Peyer's patch (tissue), 4 donors: ENCODE measurements at regions not wholly inside any gene's neighbourhood (a gene's known extent, or its start where the extent isn't known, plus 50 kb on each side); places are given as distances from the start of the nearest gene placed in this dataset.

Experiments used
- DNase-seq, 3 donors: peaks; one replicate each; pipeline ENCODE4 v3.0.0-alpha.2; 2017 to 2019
- H3K27ac ChIP-seq, 4 donors: fragments of 200-600 bp; sonication (generic); one replicate each; pipeline ENCODE4 v1.5.1; 2016 to 2019
- H3K27me3 ChIP-seq, 2 donors: fragments of 200-600 bp; sonication (generic); one replicate each; pipeline ENCODE4 v1.5.1; 2019
- H3K36me3 ChIP-seq, 3 donors: fragments of 200-600 bp; sonication (generic); one replicate each; pipeline ENCODE4 v1.5.1; 2016 to 2019
- H3K4me1 ChIP-seq, 4 donors: fragments of 200-600 bp; sonication (generic); one replicate each; pipeline ENCODE4 v1.5.1; 2016 to 2019
- H3K4me3 ChIP-seq, 4 donors: fragments of 200-600 bp; sonication (generic); 1 replicate in 3 of 4; 2 replicates in 1 of 4; pipeline ENCODE4 v1.5.1; 2016 to 2019; ENCODE audit warnings: mild to moderate bottlenecking in 1 of 4
- H3K9me3 ChIP-seq, 4 donors: fragments of 200-600 bp; sonication (generic); one replicate each; pipeline ENCODE4 v1.5.1; 2016 to 2019; ENCODE audit warnings: mild to moderate bottlenecking in 1 of 4
- POLR2A ChIP-seq, 2 donors: fragments of 450-650 bp; IDR thresholded peaks; one replicate each; pipeline ENCODE4 v1.5.1; 2017; ENCODE audit warnings: antibody characterized with exemption in 2 of 2, mild to moderate bottlenecking in 2 of 2, moderate library complexity in 2 of 2
- TF ChIP-seq, protein P1 (sequence below), 6 experiments: fragments of 450-650 bp in 4 of 6; fragments of 200-600 bp in 2 of 6; sonication (generic) in 1 of 6; IDR thresholded peaks; one replicate each; pipeline ENCODE4 v1.5.1; 2017 to 2019; ENCODE audit warnings: antibody characterized with exemption in 6 of 6, mild to moderate bottlenecking in 3 of 6, moderate library complexity in 1 of 6

DNA sequence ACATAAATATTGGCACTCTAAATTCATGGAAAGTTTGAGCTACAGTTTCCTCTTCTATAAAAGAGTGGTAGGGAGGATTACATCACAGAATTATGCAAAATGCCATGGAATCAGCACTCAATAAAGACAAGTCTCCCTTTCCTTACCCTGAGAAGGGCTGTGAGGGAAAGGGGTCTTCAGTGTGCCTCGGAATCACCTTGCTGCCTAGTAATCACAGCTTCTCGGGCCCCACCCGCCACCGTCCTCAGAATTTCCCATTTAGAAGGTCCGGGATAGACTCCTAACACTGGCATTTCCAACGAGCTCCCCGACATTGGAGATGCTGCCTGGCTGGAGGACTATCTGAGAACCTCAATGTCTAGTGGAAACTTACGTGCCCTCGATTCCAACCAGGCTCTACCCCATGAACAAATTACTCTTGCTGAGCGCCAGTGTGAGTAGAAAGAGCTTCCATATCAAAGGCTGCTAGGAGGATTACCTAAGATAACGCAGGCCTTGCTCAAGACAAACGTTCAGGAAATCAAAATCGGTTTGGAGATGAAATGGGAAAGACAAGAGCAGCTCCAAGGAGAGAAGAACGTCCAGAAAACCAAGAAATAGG is 92.1 kb upstream of the CHD2 start:
- Histone ChIP-seq H3K36me3 (no peaks in the 10 kb centered on the region), H3K4me1 (peaks cover 0 to 24% (median 5%) of the 10 kb centered on the region in 4 donors), H3K9me3 (no peaks in the 10 kb centered on the region), H3K4me3 (peak overlapping the region; percentile 54 to 67 (median 58)), H3K27ac (peak overlapping the region; percentile 96 to 98 (median 97)), H3K27me3 (no peaks in the 10 kb centered on the region)
- TF ChIP-seq, protein P1, sequence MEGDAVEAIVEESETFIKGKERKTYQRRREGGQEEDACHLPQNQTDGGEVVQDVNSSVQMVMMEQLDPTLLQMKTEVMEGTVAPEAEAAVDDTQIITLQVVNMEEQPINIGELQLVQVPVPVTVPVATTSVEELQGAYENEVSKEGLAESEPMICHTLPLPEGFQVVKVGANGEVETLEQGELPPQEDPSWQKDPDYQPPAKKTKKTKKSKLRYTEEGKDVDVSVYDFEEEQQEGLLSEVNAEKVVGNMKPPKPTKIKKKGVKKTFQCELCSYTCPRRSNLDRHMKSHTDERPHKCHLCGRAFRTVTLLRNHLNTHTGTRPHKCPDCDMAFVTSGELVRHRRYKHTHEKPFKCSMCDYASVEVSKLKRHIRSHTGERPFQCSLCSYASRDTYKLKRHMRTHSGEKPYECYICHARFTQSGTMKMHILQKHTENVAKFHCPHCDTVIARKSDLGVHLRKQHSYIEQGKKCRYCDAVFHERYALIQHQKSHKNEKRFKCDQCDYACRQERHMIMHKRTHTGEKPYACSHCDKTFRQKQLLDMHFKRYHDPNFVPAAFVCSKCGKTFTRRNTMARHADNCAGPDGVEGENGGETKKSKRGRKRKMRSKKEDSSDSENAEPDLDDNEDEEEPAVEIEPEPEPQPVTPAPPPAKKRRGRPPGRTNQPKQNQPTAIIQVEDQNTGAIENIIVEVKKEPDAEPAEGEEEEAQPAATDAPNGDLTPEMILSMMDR (IDR thresholded peaks at IDR 0.05) = no peak
- no peak for TF ChIP-seq POLR2A (IDR thresholded peaks at IDR 0.05)
- peak in 2 of 3 donors; percentile 21 to 60 for DNase-seq

DNA sequence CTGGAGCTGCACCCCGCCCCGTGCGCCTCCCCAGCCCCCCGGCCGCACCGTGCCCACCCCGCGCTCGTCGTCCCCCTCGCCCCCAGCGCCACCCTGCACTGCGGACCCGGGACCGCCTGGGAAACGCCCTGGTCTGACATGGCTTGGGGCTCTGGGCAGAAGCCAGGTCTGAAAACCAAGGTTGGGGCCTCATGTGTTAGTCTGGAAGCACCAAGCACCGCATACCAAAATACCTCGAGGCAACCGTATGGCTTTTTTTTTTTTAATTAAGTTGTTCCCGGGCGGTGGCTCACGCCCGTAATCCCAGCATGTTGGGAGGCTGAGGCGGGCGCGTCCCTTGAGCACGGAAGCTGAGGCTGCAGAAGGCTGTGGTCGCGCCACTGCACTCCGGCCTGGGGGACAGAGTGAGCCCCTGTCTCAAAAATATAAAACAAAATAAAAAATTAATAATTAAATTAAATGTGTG is 91.5 kb upstream of the CHD2 start:
- Histone ChIP-seq H3K4me3 (peak overlapping the region; percentile 54 to 67 (median 58)), H3K9me3 (no peaks in the 10 kb centered on the region), H3K36me3 (no peaks in the 10 kb centered on the region), H3K4me1 (peaks cover 0 to 24% (median 5%) of the 10 kb centered on the region in 4 donors), H3K27me3 (no peaks in the 10 kb centered on the region), H3K27ac (peak overlapping the region; percentile 96 to 98 (median 97))
- DNase-seq = no peak
- TF ChIP-seq, protein P1 (IDR thresholded peaks at IDR 0.05) = no peak
- TF ChIP-seq POLR2A (IDR thresholded peaks at IDR 0.05) = no peak

DNA sequence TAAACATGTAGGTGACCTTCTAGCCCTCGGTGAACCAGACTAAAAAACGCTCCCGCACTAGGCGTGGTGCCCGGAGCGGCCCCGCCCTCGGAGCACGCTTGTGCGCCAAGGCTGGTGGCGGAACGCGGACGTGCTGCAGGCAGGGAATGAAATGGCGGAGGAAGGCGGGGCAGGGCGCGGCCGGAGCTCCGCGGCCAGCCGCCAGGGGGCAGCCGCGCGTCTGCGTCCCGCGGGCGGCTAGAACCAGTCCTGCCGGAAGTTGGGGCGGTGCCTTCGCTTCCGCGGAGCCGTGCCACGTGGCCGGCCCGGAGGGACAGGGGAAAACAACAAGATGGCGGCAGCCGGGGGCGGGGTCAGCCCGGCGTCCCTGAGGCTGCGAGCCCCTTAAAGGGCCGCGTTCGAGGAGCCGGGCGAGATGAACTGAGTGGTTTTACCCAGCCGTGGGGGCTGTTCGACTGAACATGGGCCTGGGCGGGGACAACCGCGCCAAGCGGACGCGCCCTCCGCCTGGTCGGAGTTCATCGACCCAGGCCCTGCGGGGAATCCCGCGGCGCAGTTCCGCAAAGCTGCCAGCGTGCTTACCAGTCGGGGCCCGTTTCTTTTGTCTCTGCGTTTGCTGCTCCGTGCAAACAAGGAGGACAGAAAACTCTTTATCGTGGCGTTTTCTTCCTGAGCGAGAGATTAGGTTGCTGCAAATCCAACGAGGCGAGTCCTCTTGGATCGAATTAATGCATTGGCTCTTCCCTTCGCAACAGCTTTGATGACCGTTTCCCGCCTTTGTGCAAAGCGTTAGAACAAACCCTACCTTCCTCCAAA is 90.9 kb upstream of the CHD2 start:
- no peaks in the 10 kb centered on the region for H3K36me3 ChIP-seq
- TF ChIP-seq, protein P1 (IDR thresholded peaks at IDR 0.05) = peak; percentile 99 to 100 (median 100)
- TF ChIP-seq POLR2A (IDR thresholded peaks at IDR 0.05) = peak; percentile 43 to 63
- no peaks in the 10 kb centered on the region for H3K27me3 ChIP-seq
- peak overlapping the region; percentile 96 to 98 (median 97) for H3K27ac ChIP-seq
- no peaks in the 10 kb centered on the region for H3K9me3 ChIP-seq
- peaks cover 0 to 20% (median 5%) of the 10 kb centered on the region in 4 donors for H3K4me1 ChIP-seq
- peak overlapping the region; percentile 54 to 67 (median 58) for H3K4me3 ChIP-seq
- DNase-seq = peak; percentile 96 to 99 (median 99)

DNA sequence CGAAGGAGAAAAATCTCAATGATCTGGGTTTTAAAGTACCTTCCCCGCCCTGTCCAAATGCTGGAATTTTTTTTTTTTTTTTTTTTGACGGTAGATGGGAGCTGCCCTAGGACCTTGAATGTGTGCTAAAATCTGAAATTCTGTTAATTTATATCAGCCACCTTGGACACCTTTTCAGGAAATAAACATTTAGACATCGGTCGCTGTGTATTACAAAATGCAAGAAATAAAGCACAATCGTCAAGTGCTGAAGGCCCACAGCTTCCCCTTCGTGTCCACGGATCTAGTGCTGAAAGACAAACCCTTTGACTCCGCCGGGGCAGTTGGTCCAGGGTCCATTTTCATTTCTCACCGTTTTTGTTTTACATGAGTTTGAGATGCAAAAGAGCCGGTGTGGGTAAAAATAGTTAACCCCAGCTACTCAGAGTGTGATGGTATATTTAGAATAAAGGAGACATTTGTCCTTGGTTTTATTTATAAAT is 90.2 kb upstream of the CHD2 start:
- H3K4me1 ChIP-seq = peaks cover 0 to 16% (median 5%) of the 10 kb centered on the region in 4 donors
- H3K4me3 ChIP-seq = peak overlapping the region; percentile 54 to 67 (median 58)
- no peak for TF ChIP-seq POLR2A (IDR thresholded peaks at IDR 0.05)
- TF ChIP-seq, protein P1 (IDR thresholded peaks at IDR 0.05) = no peak
- H3K27me3 ChIP-seq = no peaks in the 10 kb centered on the region
- no peaks in the 10 kb centered on the region for H3K36me3 ChIP-seq
- peak overlapping the region; percentile 96 to 98 (median 97) for H3K27ac ChIP-seq
- DNase-seq = peak in 2 of 3 donors; percentile 56 to 79
- H3K9me3 ChIP-seq = no peaks in the 10 kb centered on the region

DNA sequence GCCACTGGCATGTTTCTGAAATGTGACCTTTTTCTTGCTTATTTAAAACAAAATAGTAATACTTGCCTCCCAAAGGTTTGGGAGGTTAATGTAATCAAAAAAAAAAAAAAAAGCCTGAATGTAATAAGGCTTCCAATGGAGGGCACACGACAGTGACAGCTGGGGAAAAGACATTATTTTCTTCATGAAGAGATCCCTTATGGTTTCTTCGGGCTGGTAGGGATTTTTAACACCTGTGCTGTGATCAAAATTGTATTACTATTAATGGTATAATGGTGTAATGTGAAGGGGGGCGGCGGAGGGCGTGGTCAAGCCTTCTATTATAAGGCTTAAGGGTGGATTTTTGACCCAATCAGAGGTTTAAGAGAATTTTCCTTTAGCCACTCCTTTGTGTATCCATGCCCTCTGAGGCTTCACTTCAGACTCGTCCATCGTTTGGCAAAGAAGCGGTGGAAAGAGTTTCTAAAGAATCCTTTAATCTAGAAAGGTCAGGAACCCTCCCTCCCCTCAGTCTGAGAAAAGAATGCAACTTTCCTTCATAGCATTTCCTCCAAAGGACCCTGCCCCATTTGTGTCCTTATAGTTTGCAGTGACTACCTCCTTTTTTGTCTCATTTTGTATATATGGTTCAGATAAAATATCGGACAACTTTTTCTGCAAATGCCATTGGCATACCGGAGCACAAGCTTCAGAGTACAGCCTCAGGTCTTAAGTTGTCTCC is 89.5 kb upstream of the CHD2 start:
- Histone ChIP-seq H3K9me3 (no peaks in the 10 kb centered on the region), H3K4me1 (peaks cover 0 to 16% (median 5%) of the 10 kb centered on the region in 4 donors), H3K4me3 (peak overlapping the region in 3 of 4 donors; percentile 54 to 67 (median 55)), H3K27ac (peak overlapping the region; percentile 96 to 98 (median 97)), H3K36me3 (no peaks in the 10 kb centered on the region), H3K27me3 (no peaks in the 10 kb centered on the region)
- TF ChIP-seq, protein P1 (IDR thresholded peaks at IDR 0.05) = no peak
- peak in 1 of 2 donors; percentile 23 for TF ChIP-seq POLR2A (IDR thresholded peaks at IDR 0.05)
- DNase-seq = peak in 2 of 3 donors; percentile 52 to 79
